Lower leg skin (tissue), 3 donors: ENCODE measurements at regions not wholly inside any gene's neighbourhood (a gene's known extent, or its start where the extent isn't known, plus 50 kb on each side); places are given as distances from the start of the nearest gene placed in this dataset.
"Not testable (repeated sequence)": the region's sequence is repeated elsewhere in the genome, so short reads cannot be mapped to it uniquely, and the experiment has no call there.

Source experiments
- POLR2A ChIP-seq, 2 donors: fragments of 450-650 bp; IDR thresholded peaks; one replicate each; pipeline ENCODE4 v1.6.1; 2016 to 2017; ENCODE audit warnings: antibody characterized with exemption in 2 of 2, mild to moderate bottlenecking in 1 of 2, moderate library complexity in 1 of 2
- TF ChIP-seq, protein P1 (sequence below), 3 donors: fragments of 450-650 bp; IDR thresholded peaks; one replicate each; pipeline ENCODE4 v1.5.1; 2016; ENCODE audit warnings: antibody characterized with exemption in 3 of 3, mild to moderate bottlenecking in 3 of 3, moderate library complexity in 2 of 3

DNA sequence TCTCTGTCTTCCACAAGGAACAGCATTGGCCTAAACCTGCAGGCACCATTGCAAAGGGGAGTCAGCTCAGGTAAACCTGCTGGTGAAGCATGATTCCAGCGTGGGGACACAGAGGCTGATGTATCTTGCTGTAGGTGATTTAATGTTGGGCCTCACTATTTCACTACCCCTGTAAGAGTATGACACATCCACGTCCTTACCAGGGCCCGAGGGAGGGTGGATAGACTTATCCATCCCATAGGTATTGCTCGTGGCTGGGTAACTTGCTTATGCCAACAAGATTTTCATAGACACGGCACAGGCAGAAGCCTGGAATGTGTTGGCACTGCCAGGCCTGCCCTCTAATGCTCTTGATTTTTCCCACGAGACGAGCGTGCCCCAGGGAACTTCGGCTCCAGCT, 107.4 kb upstream of the SULF2 start:
- TF ChIP-seq, protein P1, sequence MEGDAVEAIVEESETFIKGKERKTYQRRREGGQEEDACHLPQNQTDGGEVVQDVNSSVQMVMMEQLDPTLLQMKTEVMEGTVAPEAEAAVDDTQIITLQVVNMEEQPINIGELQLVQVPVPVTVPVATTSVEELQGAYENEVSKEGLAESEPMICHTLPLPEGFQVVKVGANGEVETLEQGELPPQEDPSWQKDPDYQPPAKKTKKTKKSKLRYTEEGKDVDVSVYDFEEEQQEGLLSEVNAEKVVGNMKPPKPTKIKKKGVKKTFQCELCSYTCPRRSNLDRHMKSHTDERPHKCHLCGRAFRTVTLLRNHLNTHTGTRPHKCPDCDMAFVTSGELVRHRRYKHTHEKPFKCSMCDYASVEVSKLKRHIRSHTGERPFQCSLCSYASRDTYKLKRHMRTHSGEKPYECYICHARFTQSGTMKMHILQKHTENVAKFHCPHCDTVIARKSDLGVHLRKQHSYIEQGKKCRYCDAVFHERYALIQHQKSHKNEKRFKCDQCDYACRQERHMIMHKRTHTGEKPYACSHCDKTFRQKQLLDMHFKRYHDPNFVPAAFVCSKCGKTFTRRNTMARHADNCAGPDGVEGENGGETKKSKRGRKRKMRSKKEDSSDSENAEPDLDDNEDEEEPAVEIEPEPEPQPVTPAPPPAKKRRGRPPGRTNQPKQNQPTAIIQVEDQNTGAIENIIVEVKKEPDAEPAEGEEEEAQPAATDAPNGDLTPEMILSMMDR (IDR thresholded peaks at IDR 0.05) = not testable (repeated sequence)
- not testable (repeated sequence) for TF ChIP-seq POLR2A (IDR thresholded peaks at IDR 0.05)
